HEK293T (cell line): ENCODE measurements at regions not wholly inside any gene's neighbourhood (a gene's known extent, or its start where the extent isn't known, plus 50 kb on each side); places are given as distances from the start of the nearest gene placed in this dataset.

ENCODE experiments used
- ARNT ChIP-seq: fragments of 450-650 bp; IDR thresholded peaks from 2 replicates; pipeline ENCODE4 v1.6.1; 2017; ENCODE audit warnings: mild to moderate bottlenecking
- FOXK2 ChIP-seq: fragments of 450-650 bp; IDR thresholded peaks from 2 replicates; pipeline ENCODE4 v1.6.1; 2016; ENCODE audit warnings: mild to moderate bottlenecking
- LEF1 ChIP-seq: fragments of 450-650 bp; IDR thresholded peaks from 2 replicates; pipeline ENCODE4 v1.6.1; 2017; ENCODE audit warnings: mild to moderate bottlenecking, borderline replicate concordance
- PKNOX1 ChIP-seq: fragments of 450-650 bp; IDR thresholded peaks from 2 replicates; pipeline ENCODE4 v1.6.1; 2016
- SP1 ChIP-seq: fragments of 450-650 bp; IDR thresholded peaks from 2 replicates; pipeline ENCODE4 v1.6.1; 2017
- ZNF384 ChIP-seq: fragments of 450-650 bp; IDR thresholded peaks from 2 replicates; pipeline ENCODE4 v1.6.1; 2016

- TF ChIP-seq ARNT (no peak), FOXK2 (no peak), ZNF384 (no peak), PKNOX1 (no peak), LEF1 (no peak), SP1 (no peak)
These were observed 337.1 kb upstream of the CTSO start for GRCh38 chr4:156290811-156291210.
